Endothelial cell of umbilical vein (primary cell): ENCODE measurements at regions not wholly inside any gene's neighbourhood (a gene's known extent, or its start where the extent isn't known, plus 50 kb on each side); places are given as distances from the start of the nearest gene placed in this dataset.

Source experiments
- CTCF ChIP-seq, 2 donors: IDR thresholded peaks; 1 replicate in 1 of 2; 2 replicates in 1 of 2; pipeline ENCODE4 v1.5.1; 2011; ENCODE audit warnings: low read length in 2 of 2, mild to moderate bottlenecking in 2 of 2, moderate library complexity in 2 of 2, control low read depth in 1 of 2, inconsistent platforms in 1 of 2, low read depth in 1 of 2; ENCODE audit not compliant: insufficient read depth in 1 of 2; ENCODE audit errors: extremely low read depth in 1 of 2
- EZH2 ChIP-seq: IDR thresholded peaks from 2 replicates; pipeline ENCODE4 v1.6.1; 2012; ENCODE audit warnings: borderline replicate concordance, low read depth, mild to moderate bottlenecking, moderate library complexity, low read length, inconsistent platforms; ENCODE audit not compliant: severe bottlenecking
- JUN ChIP-seq: IDR thresholded peaks from 2 replicates; pipeline ENCODE4 v1.6.1; 2011; ENCODE audit warnings: borderline replicate concordance, low read depth; ENCODE audit not compliant: insufficient read length, insufficient read depth
- POLR2A ChIP-seq: IDR thresholded peaks from 2 replicates; pipeline ENCODE4 v1.6.1; 2012; ENCODE audit warnings: low read depth, mild to moderate bottlenecking, control low read depth, low read length
- POLR2AphosphoS5 ChIP-seq: IDR thresholded peaks from 2 replicates; pipeline ENCODE4 v1.6.1; 2012; ENCODE audit warnings: low read depth, mild to moderate bottlenecking, control low read depth, low read length, moderate library complexity; ENCODE audit not compliant: insufficient read depth
- TF ChIP-seq, protein P1 (sequence below): IDR thresholded peaks from 2 replicates; pipeline ENCODE4 v1.6.1; 2011; ENCODE audit not compliant: insufficient read depth, insufficient read length

GRCh38 chr11:116421529-116422185 lies 351.1 kb downstream of the BUD13 start:
- no peak for TF ChIP-seq POLR2A
- no peak for TF ChIP-seq CTCF (IDR thresholded peaks at IDR 0.05; ENCODE audit: extremely low read depth in 1 of 2, insufficient read depth in 1 of 2, low read depth in 1 of 2, low read length in 2 of 2)
- TF ChIP-seq, protein P1, sequence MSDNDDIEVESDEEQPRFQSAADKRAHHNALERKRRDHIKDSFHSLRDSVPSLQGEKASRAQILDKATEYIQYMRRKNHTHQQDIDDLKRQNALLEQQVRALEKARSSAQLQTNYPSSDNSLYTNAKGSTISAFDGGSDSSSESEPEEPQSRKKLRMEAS: no peak
- no peak for TF ChIP-seq POLR2AphosphoS5
- TF ChIP-seq EZH2: no peak
- TF ChIP-seq JUN: no peak
